ENCODE measurements at regions not wholly inside any gene's neighbourhood (a gene's known extent, or its start where the extent isn't known, plus 50 kb on each side); places are given as distances from the start of the nearest gene placed in this dataset.

- DNase-seq = no peak
Observed at GRCh38 chr9:16203729-16204573, 651.1 kb downstream of the CCDC171 start.

- DNase-seq = no peak
Observed at GRCh38 chr9:16205455-16205854, 652.6 kb downstream of the CCDC171 start.

GRCh38 chr9:16206518-16206917 lies 653.7 kb downstream of the CCDC171 start:
- DNase-seq = no peak

GRCh38 chr9:16207161-16207560 lies 654.3 kb downstream of the CCDC171 start:
- DNase-seq = peak in 1 of 5 experiments; percentile 2

- no peak for DNase-seq
Observed at GRCh38 chr9:16210440-16210839, 657.6 kb downstream of the CCDC171 start.

GRCh38 chr9:16211946-16212345 lies 658.5 kb downstream of the BNC2 start:
- no peak for DNase-seq

- no peak for DNase-seq
Observed at GRCh38 chr9:16213781-16214515, 656.5 kb downstream of the BNC2 start.

GRCh38 chr9:16214677-16215352 lies 655.7 kb downstream of the BNC2 start:
- no peak for DNase-seq

GRCh38 chr9:16215353-16215680 lies 655.2 kb downstream of the BNC2 start:
- DNase-seq = no peak

- DNase-seq = no peak
Observed at GRCh38 chr9:16217943-16218701, 652.3 kb downstream of the BNC2 start.

- DNase-seq = no peak
Observed at GRCh38 chr9:16221366-16221765, 649.1 kb downstream of the BNC2 start.

GRCh38 chr9:16221822-16222547 lies 648.5 kb downstream of the BNC2 start:
- no peak for DNase-seq

GRCh38 chr9:16223074-16223871 lies 647.2 kb downstream of the BNC2 start:
- DNase-seq = no peak

GRCh38 chr9:16230731-16231130 lies 639.7 kb downstream of the BNC2 start:
- DNase-seq = no peak

- DNase-seq = no peak
Observed at GRCh38 chr9:16236311-16236710, 634.2 kb downstream of the BNC2 start.

- DNase-seq = no peak
Observed at GRCh38 chr9:16236882-16237281, 633.6 kb downstream of the BNC2 start.

GRCh38 chr9:16238623-16239138 lies 631.8 kb downstream of the BNC2 start:
- no peak for DNase-seq

- DNase-seq = no peak
Observed at GRCh38 chr9:16241231-16241630, 629.2 kb downstream of the BNC2 start.

GRCh38 chr9:16243798-16244197 lies 626.7 kb downstream of the BNC2 start:
- no peak for DNase-seq

GRCh38 chr9:16245756-16246440 lies 624.6 kb downstream of the BNC2 start:
- DNase-seq = no peak
